ENCODE measurements at regions not wholly inside any gene's neighbourhood (a gene's known extent, or its start where the extent isn't known, plus 50 kb on each side); places are given as distances from the start of the nearest gene placed in this dataset.

DNA sequence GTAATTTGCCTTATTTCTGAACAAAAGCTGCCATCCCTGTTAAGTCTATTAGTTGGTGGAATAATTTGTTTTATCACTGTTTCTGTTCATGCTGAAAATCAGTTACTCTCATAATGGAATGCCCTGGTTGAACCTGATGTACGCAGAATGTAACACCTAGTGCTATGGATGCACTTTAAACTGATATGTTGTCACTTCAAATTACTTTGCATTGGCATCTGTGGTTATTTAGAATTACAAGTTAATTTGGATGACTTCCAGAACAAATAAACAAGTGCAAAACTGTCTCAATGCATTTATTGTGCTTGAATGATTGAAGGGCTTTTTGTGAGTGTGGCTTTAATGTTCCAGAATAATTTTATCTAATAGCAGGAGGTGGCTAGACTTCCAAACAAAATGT, 368.2 kb upstream of the SLITRK5 start:
- no peak overlapping the region for H3K4me2 ChIP-seq
- WGBS (ENCODE audit: low lambda C conversion rate, missing lambda C conversion rate), result 90% methylated on average over 1 of the region's 1 CpG
- no peak overlapping the region for H3K27ac ChIP-seq
- no peaks in the 10 kb centered on the region for H3K27me3 ChIP-seq
- no peaks in the 10 kb centered on the region for H3K36me3 ChIP-seq (replicated peaks; ENCODE audit: insufficient read depth, low read depth)
- TF ChIP-seq EZH2 (IDR thresholded peaks at IDR 0.05; ENCODE audit: borderline replicate concordance) (no peak), EZH2phosphoT487 (IDR thresholded peaks at IDR 0.05; ENCODE audit: low read depth, severe bottlenecking, unreplicated experiment) (no peak)
- TF ChIP-seq, protein P1, sequence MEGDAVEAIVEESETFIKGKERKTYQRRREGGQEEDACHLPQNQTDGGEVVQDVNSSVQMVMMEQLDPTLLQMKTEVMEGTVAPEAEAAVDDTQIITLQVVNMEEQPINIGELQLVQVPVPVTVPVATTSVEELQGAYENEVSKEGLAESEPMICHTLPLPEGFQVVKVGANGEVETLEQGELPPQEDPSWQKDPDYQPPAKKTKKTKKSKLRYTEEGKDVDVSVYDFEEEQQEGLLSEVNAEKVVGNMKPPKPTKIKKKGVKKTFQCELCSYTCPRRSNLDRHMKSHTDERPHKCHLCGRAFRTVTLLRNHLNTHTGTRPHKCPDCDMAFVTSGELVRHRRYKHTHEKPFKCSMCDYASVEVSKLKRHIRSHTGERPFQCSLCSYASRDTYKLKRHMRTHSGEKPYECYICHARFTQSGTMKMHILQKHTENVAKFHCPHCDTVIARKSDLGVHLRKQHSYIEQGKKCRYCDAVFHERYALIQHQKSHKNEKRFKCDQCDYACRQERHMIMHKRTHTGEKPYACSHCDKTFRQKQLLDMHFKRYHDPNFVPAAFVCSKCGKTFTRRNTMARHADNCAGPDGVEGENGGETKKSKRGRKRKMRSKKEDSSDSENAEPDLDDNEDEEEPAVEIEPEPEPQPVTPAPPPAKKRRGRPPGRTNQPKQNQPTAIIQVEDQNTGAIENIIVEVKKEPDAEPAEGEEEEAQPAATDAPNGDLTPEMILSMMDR (IDR thresholded peaks at IDR 0.05; ENCODE audit: poor library complexity), result no peak
- H3K9me2 ChIP-seq (replicated peaks; ENCODE audit: insufficient read depth), result no peaks in the 10 kb centered on the region
- no peak for DNase-seq (ENCODE audit: low spot score)
- no peaks in the 10 kb centered on the region for H3K4me1 ChIP-seq (ENCODE audit: insufficient read depth)
- H3K79me2 ChIP-seq, result no peaks in the 10 kb centered on the region
- H3K9me3 ChIP-seq (ENCODE audit: low read depth), result no peaks in the 10 kb centered on the region
- H3K4me3 ChIP-seq, result no peak overlapping the region
- no peaks in the 10 kb centered on the region for H4K20me1 ChIP-seq (ENCODE audit: insufficient read depth, poor library complexity, severe bottlenecking)
- no peak overlapping the region for H2AFZ ChIP-seq

DNA sequence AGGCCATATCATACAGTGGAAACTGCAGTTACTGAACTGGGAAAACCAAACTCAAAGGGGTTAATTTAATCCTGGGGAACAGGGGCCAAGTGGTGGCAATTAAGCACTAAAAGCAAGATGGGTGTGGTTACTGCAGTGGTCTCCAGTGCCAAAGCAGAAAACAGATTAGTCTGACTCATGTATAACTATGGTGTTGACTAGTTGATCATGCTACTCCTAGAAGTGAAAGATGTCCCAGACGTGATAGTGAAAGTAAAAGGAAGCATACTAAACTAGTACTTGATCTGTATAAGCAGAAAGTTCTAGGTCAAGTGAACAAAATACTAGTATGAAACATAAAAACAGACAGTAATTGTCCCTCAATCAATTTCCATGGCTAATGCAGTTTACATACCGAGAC, 360.0 kb upstream of the SLITRK5 start:
- no peak overlapping the region for H3K4me3 ChIP-seq
- H3K27me3 ChIP-seq, result no peaks in the 10 kb centered on the region
- no peak overlapping the region for H2AFZ ChIP-seq
- H3K79me2 ChIP-seq, result no peaks in the 10 kb centered on the region
- no peaks in the 10 kb centered on the region for H3K9me2 ChIP-seq (replicated peaks; ENCODE audit: insufficient read depth)
- TF ChIP-seq EZH2 (IDR thresholded peaks at IDR 0.05; ENCODE audit: borderline replicate concordance) (no peak), EZH2phosphoT487 (IDR thresholded peaks at IDR 0.05; ENCODE audit: low read depth, severe bottlenecking, unreplicated experiment) (no peak)
- TF ChIP-seq, protein P1 (IDR thresholded peaks at IDR 0.05; ENCODE audit: poor library complexity), result no peak
- no peak overlapping the region for H3K27ac ChIP-seq
- H3K4me1 ChIP-seq (ENCODE audit: insufficient read depth), result no peaks in the 10 kb centered on the region
- WGBS (ENCODE audit: low lambda C conversion rate, missing lambda C conversion rate), result 70% methylated on average over 2 of the region's 2 CpGs
- H4K20me1 ChIP-seq (ENCODE audit: insufficient read depth, poor library complexity, severe bottlenecking), result no peaks in the 10 kb centered on the region
- no peaks in the 10 kb centered on the region for H3K36me3 ChIP-seq (replicated peaks; ENCODE audit: insufficient read depth, low read depth)
- no peak for DNase-seq (ENCODE audit: low spot score)
- no peak overlapping the region for H3K4me2 ChIP-seq
- no peaks in the 10 kb centered on the region for H3K9me3 ChIP-seq (ENCODE audit: low read depth)

DNA sequence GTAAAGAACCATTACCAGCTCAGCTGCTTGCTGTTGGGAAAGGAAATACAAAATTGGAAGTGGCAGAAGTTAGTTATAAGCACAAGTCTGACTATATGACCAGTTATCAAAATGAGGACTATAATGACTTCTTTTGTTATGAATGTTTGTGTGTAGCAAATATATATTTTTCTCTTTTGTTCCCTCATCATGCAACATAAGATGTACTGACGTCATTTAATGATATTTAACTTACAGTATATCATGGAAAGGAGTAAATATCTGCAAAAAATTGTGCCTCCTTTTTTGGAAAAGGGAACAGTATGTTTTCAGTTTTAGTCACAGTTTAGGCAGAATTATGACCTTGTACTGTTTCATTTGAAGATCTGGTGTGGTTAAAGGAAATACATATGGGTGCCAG, 356.3 kb upstream of the SLITRK5 start:
- Histone ChIP-seq H3K4me2 (no peak overlapping the region), H3K27me3 (no peaks in the 10 kb centered on the region), H3K9me3 (ENCODE audit: low read depth) (no peaks in the 10 kb centered on the region), H3K4me3 (no peak overlapping the region), H3K4me1 (ENCODE audit: insufficient read depth) (no peaks in the 10 kb centered on the region), H3K79me2 (no peaks in the 10 kb centered on the region), H3K9me2 (replicated peaks; ENCODE audit: insufficient read depth) (no peaks in the 10 kb centered on the region), H3K36me3 (replicated peaks; ENCODE audit: insufficient read depth, low read depth) (no peaks in the 10 kb centered on the region), H2AFZ (no peak overlapping the region), H3K27ac (no peak overlapping the region), H4K20me1 (ENCODE audit: insufficient read depth, poor library complexity, severe bottlenecking) (no peaks in the 10 kb centered on the region)
- 81% methylated on average over 1 of the region's 1 CpG for WGBS (ENCODE audit: low lambda C conversion rate, missing lambda C conversion rate)
- DNase-seq (ENCODE audit: low spot score), result no peak
- TF ChIP-seq EZH2phosphoT487 (IDR thresholded peaks at IDR 0.05; ENCODE audit: low read depth, severe bottlenecking, unreplicated experiment) (no peak), EZH2 (IDR thresholded peaks at IDR 0.05; ENCODE audit: borderline replicate concordance) (no peak)
- TF ChIP-seq, protein P1 (IDR thresholded peaks at IDR 0.05; ENCODE audit: poor library complexity), result no peak

DNA sequence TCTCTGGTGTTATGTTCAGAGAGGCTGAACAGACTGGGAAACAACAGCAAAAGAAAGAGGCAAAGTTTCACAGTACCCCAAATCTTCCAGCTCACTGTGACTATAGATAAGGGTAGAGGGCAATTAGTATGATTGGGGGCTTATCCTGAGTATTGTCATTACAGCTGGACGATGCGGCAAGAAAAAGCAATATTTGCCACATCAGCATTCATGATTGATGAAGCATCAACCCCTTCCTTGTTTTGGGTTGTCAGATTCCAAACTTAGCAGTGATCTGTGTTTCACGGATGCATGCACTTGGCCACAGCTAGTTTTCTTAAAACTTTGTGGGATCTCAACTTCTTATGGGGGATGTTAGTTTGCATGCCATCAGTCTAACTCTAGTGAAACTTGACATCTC, 348.8 kb upstream of the SLITRK5 start:
- no peak overlapping the region for H3K4me2 ChIP-seq
- no peaks in the 10 kb centered on the region for H3K9me2 ChIP-seq (replicated peaks; ENCODE audit: insufficient read depth)
- 79% methylated on average over 3 of the region's 3 CpGs for WGBS (ENCODE audit: low lambda C conversion rate, missing lambda C conversion rate)
- no peaks in the 10 kb centered on the region for H3K79me2 ChIP-seq
- H4K20me1 ChIP-seq (ENCODE audit: insufficient read depth, poor library complexity, severe bottlenecking), result no peaks in the 10 kb centered on the region
- no peaks in the 10 kb centered on the region for H3K36me3 ChIP-seq (replicated peaks; ENCODE audit: insufficient read depth, low read depth)
- TF ChIP-seq EZH2phosphoT487 (IDR thresholded peaks at IDR 0.05; ENCODE audit: low read depth, severe bottlenecking, unreplicated experiment) (no peak), EZH2 (IDR thresholded peaks at IDR 0.05; ENCODE audit: borderline replicate concordance) (no peak)
- TF ChIP-seq, protein P1 (IDR thresholded peaks at IDR 0.05; ENCODE audit: poor library complexity), result no peak
- no peak overlapping the region for H3K27ac ChIP-seq
- H2AFZ ChIP-seq, result no peak overlapping the region
- no peaks in the 10 kb centered on the region for H3K27me3 ChIP-seq
- H3K4me3 ChIP-seq, result no peak overlapping the region
- no peaks in the 10 kb centered on the region for H3K4me1 ChIP-seq (ENCODE audit: insufficient read depth)
- no peaks in the 10 kb centered on the region for H3K9me3 ChIP-seq (ENCODE audit: low read depth)
- DNase-seq (ENCODE audit: low spot score), result no peak

Data from hepatocyte (in vitro differentiated cells).